Left ventricle myocardium inferior (tissue), 1 donor: ENCODE measurements at regions not wholly inside any gene's neighbourhood (a gene's known extent, or its start where the extent isn't known, plus 50 kb on each side); places are given as distances from the start of the nearest gene placed in this dataset.

ENCODE experiments used
- DNase-seq: peaks from one replicate; pipeline ENCODE4 v3.0.0-alpha.2; 2020
- H3K27ac ChIP-seq: fragments of 200-600 bp; replicated peaks from 2 replicates; pipeline ENCODE4 v1.8.0; 2021
- H3K27me3 ChIP-seq: fragments of 200-600 bp; 2 replicates; pipeline ENCODE4 v1.8.0; 2021; ENCODE audit warnings: low read depth
- H3K36me3 ChIP-seq: fragments of 200-600 bp; 2 replicates; pipeline ENCODE4 v1.8.0; 2021
- H3K4me1 ChIP-seq: fragments of 200-600 bp; 2 replicates; pipeline ENCODE4 v1.8.0; 2021
- H3K4me3 ChIP-seq: fragments of 200-600 bp; 2 replicates; pipeline ENCODE4 v1.8.0; 2021; ENCODE audit warnings: mild to moderate bottlenecking, moderate library complexity
- H3K9me3 ChIP-seq: fragments of 200-600 bp; replicated peaks from 2 replicates; pipeline ENCODE4 v1.8.0; 2021
- CTCF ChIP-seq: fragments of 200-600 bp; IDR thresholded peaks from 2 replicates; pipeline ENCODE4 v1.8.0; 2021; ENCODE audit warnings: antibody characterized with exemption, mild to moderate bottlenecking, borderline replicate concordance
- intact Hi-C: fragments of 100-400 bp; cut with micrococcal nuclease; formaldehyde crosslinking; loops from one replicate; pipeline ENCODE4 v1.11.0; 2022
- donor health status: DM: no; HTN: yes; CAD: no; lungs with severe emphysema.

GRCh38 chr11:69893631-69894030, 74.4 kb upstream of the FGF3 start:
- no peak for DNase-seq
- intact Hi-C loops, result no loop called here
- Histone ChIP-seq H3K4me3 (no peak overlapping the region), H3K27me3 (peaks cover 84% of the 10 kb centered on the region), H3K9me3 (no peaks in the 10 kb centered on the region), H3K27ac (no peak overlapping the region), H3K4me1 (peaks cover 5% of the 10 kb centered on the region), H3K36me3 (no peaks in the 10 kb centered on the region)
- no peak for TF ChIP-seq CTCF

- peaks cover 78% of the 10 kb centered on the region for H3K27me3 ChIP-seq
- DNase-seq, result no peak
Measured at GRCh38 chr11:69894181-69894611, 75.0 kb upstream of the FGF3 start.

DNA sequence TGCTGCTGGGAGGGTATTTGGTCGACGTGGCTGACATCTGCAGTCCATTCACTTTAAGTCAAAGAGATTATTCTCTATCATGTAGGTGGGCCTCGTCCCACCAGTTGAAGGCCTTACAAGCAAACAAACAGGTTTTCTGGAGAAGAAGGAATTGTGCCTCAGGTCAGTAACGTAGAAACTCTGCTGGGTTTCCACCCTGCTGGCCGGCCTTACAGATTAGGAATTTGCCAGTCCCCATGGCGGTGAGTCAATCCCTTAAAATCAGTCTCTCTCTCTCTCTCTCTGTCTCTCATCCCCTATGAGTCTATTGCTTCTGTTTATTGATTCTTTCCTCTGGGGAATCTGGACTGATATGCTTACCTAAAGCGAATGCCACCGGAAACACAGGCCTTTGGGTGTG, 75.4 kb upstream of the FGF3 start:
- intact Hi-C loops, result no loop called here
- H3K27me3 ChIP-seq, result peaks cover 73% of the 10 kb centered on the region

More at GRCh38 chr11:69894181-69894611, 75.0 kb upstream of the FGF3 start:
- no peak overlapping the region for H3K4me3 ChIP-seq
- TF ChIP-seq CTCF, result no peak
- H3K36me3 ChIP-seq, result no peaks in the 10 kb centered on the region
- no peak overlapping the region for H3K27ac ChIP-seq
- H3K4me1 ChIP-seq, result peaks cover 5% of the 10 kb centered on the region
- intact Hi-C loops, result no loop called here
- no peaks in the 10 kb centered on the region for H3K9me3 ChIP-seq

GRCh38 chr11:69896250-69896649, 77.0 kb upstream of the FGF3 start:
- peaks cover 57% of the 10 kb centered on the region for H3K27me3 ChIP-seq
- H3K4me1 ChIP-seq, result peaks cover 16% of the 10 kb centered on the region
- no peaks in the 10 kb centered on the region for H3K9me3 ChIP-seq
- H3K36me3 ChIP-seq, result no peaks in the 10 kb centered on the region
- no peak overlapping the region for H3K27ac ChIP-seq
- TF ChIP-seq CTCF, result no peak
- no peak overlapping the region for H3K4me3 ChIP-seq
- intact Hi-C loops, result no loop called here
- DNase-seq, result no peak

More for the DNA sequence above, 75.4 kb upstream of the FGF3 start:
- no peak for TF ChIP-seq CTCF
- no peak overlapping the region for H3K27ac ChIP-seq
- H3K9me3 ChIP-seq, result no peaks in the 10 kb centered on the region
- H3K4me3 ChIP-seq, result no peak overlapping the region
- H3K36me3 ChIP-seq, result no peaks in the 10 kb centered on the region
- no peak for DNase-seq
- H3K4me1 ChIP-seq, result peaks cover 5% of the 10 kb centered on the region

GRCh38 chr11:69898123-69898522, 78.9 kb upstream of the FGF3 start:
- TF ChIP-seq CTCF, result no peak
- peaks cover 39% of the 10 kb centered on the region for H3K27me3 ChIP-seq
- H3K4me1 ChIP-seq, result peaks cover 12% of the 10 kb centered on the region
- intact Hi-C loops, result no loop called here
- no peaks in the 10 kb centered on the region for H3K9me3 ChIP-seq
- no peak for DNase-seq
- no peaks in the 10 kb centered on the region for H3K36me3 ChIP-seq
- H3K27ac ChIP-seq, result no peak overlapping the region
- H3K4me3 ChIP-seq, result no peak overlapping the region
